HCEC 1CT (cell line): ENCODE measurements at regions not wholly inside any gene's neighbourhood (a gene's known extent, or its start where the extent isn't known, plus 50 kb on each side); places are given as distances from the start of the nearest gene placed in this dataset.

Experiments used
- DNase-seq: peaks from one replicate; pipeline ENCODE4 v3.0.0-alpha.2; 2017

DNA sequence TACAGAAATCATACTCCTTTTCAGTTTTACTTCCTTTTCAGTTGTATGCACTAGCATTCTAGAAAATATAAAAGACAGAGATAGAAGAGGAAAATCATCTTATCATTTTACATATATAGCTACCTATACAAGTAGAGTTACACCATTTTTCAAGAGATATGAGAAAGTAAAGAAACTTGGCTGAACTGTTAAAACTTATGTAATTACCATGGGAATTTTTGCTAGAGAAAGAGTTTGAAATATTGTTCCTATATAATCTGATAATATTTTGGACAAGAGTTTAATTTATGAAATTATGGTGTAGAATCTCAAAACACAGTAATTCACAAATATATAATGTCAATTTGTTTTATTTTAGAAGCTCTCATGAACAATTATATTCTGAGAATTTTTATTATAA is 180.8 kb downstream of the PLPPR4 start:
- no peak for DNase-seq

DNA sequence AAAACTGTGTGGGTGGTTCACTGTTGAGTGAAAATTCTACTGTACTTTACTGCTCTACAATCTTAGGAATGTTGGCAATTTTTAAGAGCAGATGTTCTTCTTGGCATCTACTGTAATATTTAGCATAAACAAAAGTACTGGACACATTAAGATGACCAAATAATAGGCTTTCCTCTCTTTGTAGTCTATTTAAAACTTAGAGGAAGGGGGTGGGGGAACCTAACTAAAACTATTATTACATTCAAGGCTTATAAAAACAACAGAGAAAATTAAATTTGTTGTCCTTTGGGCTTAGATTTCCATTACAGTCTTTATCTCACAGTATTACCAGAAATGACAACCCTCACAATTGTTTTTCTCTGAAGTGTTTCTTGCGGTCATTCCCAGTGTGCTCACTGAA is 181.2 kb downstream of the PLPPR4 start:
- peak; percentile 76 for DNase-seq

DNA sequence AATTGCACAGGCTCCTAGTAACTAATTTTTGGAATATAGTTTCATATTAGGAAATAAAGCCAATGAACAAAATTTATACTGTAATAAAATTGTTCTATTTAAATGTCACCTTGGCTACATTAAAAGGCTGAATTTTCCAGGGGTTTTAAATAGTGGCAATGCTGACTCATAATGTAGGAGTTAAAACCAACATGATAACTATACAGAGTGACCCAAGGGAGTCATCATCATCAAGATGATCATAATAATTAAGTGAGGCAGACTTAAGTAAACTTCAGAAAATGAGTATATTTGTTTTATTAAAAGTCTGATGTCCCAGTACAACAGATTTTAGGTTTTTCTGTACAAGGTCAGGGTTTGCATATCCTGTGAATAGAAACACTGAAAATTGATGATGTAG is 183.4 kb downstream of the PLPPR4 start:
- DNase-seq: no peak

DNA sequence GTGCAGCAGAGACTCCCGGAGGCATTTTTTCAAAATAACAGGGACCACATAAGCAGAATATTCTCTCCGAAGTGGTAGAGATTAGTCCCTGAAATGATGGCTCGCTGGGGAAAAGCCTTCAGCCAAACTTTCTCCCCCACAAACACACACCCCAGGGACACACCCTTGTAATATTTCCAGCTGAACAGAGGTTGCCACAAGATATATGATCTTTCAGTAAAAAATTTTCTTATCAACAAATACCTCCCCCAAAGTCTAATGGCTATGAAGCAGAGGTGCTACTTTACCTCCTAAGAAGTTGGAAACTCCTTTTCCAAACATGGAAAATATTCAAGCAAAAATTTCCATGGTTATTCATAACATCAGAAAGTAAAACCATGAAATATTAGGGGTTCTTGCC is 190.2 kb upstream of the PALMD start:
- no peak for DNase-seq

DNA sequence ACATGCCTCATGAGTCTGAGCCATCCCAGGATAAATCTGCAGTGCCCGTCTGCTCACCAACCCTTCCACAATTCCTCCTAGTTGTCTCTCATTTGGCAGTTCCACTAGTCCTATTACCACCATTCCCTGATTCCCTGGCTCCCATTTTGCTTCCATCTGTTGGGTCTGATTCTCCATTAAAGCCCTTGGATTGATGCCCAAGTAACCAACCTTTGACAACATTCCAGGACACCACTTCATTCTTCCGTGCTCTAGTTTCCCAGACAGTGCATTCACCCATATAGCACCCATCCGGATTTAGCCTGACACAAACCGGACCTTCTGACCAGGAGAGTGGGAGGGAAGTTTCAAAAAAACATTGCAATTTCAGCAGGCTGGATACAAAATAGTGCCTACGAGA is 189.4 kb upstream of the PALMD start:
- DNase-seq: peak; percentile 15

DNA sequence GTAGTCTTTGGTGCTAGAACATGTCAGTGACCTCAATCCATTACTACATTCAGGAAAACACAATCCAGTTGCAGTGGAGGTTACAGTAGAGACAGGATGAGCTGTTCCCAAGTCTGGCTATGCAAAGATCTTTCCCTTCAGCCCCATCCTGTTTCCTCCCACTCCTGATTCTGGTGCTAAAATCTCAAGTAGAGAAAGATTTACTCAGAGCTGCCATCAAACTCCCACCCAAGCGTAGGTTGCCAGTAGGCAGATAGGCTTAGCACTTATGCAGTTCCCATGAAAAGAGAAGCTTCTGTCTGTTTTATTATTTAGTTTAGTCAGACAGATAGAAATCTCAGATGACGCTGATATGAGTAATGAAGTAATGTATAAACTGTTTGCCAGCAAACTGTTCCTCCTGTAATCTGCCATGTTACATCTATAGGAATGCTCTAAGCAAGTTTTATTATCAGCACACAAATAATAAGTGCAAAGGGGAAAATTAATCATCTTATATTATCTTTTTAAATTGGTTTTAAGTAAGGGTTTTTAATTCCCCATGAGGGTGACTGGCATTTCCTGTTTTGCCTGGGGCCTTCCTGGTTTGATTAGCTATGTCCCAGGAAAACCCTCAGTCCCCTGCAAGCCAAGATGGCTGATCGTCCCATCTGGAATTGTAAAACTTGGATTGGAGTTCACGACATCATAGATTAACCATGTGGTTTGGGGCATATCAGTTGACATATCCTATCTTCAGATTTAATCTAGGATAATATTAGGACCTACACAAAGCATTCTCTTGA is 188.3 kb upstream of the PALMD start:
- DNase-seq: peak; percentile 89

DNA sequence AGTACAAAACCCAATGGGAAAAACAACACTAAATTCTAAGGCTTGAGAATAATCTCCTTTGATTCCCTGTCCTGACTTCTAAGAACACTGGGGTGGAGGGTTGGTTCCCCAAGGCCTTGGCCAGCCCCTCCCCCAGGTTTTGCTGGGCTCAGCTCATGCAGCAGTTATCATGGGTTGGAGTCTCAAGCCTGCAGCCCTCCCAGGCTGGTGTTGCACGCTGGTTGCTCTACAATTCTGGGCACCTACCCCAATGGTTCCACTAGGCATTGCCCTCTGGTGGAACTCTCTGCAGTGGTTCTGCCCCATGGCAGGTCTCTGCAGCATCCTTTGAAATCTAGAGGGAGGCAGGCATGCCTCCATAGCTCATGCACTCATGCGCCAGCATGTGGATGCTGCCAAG is 184.4 kb upstream of the PALMD start:
- DNase-seq: no peak

DNA sequence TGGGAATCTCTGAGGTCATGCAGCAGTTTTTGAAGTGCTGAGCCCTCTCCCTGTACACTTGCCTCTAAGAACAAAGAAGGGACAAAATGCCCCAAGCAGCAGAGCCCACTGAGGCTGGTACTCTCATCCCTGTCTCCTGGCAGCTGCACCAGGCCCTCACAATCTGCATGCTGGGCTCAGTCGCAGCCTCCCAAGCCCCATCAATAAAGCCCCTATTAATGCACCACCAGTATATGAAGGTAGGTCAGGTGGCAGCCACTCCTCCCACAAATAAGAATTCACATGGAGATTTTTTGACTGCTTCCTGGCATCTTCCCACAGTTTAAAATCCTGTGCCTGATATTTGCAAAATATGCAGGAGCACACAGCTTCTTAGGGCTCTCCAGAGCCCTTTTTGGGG is 181.2 kb upstream of the PALMD start:
- no peak for DNase-seq

DNA sequence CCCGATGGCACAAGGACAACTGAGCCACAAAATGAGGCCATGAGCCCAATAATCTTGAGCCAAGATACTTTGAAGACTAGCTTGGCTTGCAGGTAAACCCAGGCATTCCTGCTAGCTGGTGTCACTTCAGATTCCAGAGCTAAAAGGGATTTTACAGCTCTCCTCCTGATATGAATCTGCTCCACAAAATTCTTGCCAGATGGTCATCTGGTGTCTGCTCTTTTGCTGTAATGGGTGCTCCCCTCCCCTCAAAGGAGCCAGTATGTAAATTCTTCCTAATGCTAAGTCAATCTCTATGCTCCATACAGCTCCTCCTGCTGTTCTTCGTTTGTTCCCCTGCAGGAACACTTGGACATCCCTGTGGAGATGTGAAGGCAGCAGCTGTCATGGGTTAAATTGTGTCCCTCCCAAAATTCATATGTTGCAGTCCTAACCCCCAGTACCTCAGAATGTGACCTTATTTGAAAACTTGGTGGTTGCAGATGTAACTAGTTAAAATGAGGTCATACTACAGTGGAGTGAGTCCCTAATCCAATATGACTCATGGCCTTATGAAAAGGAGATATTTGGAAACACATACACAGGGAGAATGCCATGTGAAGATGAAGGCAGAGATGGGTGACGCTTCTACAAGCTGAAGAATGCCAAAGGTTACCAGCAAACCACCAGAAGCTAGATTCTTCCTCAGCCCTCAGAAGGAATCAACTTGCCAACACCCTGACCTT is 180.6 kb upstream of the PALMD start:
- peak; percentile 95 for DNase-seq

DNA sequence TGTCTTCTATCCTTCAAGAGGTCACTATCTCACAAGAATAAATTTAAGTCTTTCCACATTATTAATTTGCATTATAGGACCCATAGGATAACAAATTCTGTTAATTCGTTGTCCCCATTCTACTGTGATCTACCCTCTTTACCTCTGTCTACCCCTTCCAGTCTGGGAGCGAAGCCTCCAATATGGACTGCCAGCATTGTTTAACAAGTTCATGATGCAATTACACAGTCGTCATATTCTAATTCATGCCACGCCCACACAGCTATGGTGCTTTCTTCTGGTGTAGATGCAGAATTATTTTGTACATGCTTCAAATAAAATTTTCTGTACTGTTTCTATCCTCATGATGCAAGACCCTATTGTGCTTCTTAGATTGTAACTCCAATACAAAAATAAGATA is 178.3 kb upstream of the PALMD start:
- DNase-seq: no peak

DNA sequence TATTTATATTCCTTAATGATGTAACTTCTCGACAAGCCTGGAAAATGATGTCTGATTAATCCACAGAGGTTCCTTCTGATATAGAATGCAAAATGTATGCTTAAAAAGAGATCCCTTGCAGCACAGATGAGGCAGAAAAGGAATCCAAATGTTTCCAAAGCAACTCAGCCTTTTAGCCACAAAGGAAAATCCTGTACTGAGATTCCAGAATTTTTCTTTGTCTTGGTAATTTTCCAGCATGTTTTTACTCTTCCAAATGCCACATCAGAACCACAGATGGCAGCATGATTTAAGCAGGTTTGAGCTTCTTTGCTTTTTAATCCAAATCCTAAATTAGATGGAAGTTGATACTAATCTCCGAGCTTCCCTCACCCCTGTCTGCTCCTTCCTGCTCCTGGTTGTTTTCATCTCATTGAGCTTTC is 176.4 kb upstream of the PALMD start:
- no peak for DNase-seq

DNA sequence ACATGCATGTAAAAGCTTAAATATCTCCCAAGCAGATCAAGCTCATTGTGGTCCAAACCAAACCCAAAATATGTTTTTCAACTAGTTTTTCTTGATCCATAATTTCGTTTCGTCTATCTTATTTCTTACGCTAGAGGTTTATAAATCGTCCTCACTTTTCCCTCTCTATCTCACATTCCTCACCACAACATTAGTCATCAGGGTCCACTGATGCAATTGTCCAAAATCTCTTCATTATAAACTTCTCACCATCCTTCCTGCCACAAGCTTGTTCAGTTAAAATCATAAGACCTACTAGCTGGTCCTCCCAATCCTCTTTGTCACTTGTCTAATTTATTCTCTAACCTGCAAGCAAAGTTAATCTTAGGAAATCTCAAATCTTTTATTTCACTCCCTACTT is 173.0 kb upstream of the PALMD start:
- no peak for DNase-seq

DNA sequence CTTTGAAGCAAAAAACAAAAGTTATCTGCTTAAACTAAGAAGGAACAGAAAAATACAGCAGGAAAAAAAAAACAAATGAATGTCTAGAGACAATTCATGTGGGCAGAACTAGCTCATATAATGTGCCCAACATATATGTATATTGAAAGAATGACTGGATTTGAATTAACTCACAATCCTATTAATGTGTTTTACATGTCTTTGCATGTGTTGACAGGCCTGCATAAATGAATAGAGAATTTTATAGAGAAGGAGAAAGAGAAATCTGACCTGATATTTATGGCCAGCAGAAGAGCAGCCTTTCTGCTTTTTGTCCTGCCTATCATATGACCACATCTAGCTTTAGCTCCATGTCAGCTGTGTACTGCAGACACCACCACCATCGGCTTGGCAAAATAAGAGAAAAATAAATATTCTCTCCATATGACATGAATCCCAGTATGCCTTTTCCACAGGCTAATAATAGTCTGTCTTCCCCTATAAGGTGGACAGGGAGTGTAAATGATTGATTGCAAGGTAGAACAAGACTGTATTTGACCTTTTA is 171.5 kb upstream of the PALMD start:
- no peak for DNase-seq

DNA sequence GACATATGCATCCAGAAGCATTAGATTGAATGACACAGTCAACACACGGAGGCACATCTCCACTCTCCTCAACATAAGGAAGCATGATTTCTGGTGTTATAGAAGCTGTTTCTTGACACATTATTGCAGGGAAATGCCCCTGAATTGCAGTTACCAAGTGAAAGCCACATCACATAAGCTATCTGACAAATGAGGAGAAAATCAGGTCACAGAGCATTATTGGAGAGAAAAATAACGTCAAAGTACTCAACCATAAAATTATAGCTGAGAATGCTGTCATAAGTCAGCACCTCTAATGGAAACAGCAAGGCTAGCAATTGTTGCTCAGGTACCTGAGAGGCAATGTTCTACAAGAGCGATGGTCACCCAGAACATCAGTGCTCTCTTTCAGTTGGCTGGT is 169.9 kb upstream of the PALMD start:
- DNase-seq: no peak

DNA sequence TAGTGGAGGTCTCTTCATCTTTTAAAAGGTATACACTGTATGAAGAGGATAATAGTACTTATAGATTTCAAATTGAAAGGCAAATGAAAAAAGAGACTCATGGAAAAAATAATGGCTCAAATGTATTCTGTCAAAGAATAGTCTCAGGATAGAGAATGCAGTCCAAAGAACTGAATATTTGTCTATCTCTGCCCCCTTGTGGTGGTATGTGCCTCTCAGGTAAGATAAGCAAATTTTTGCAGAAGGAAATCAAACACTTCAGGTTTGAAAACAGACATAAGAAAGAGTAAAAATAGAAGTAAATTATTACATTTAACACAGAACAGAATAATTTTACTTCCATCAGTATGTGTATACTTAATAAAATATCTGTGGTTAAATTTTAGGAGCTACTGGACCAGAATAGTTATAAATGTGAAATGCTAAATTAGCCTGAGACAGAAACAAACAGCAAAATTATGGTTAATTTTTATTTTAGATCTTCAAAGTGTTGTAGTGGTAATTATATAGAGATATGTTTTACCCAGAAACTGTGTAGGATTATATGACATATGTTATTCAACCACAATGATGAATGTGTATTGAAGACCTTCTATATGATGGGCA is 164.4 kb upstream of the PALMD start:
- peak; percentile 57 for DNase-seq

DNA sequence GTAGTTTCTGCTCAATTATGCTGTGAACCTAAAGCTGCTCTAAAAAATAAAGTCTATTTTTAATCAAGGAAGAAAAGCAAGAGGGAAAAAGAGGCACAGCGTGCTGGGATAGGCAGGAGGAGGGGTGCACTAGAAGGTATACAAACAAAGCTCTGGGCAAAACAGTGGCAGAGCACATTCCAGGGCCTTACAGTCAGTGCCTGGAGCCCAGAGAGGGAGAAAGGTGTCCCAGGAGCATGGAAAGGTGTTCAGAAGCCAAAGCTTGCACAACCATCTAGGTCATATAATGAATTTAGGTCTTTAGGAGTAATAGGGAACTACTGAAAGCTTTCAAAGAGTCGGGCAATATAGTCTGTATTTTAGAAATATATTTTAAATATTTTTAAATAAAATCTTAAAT is 163.6 kb upstream of the PALMD start:
- DNase-seq: no peak

DNA sequence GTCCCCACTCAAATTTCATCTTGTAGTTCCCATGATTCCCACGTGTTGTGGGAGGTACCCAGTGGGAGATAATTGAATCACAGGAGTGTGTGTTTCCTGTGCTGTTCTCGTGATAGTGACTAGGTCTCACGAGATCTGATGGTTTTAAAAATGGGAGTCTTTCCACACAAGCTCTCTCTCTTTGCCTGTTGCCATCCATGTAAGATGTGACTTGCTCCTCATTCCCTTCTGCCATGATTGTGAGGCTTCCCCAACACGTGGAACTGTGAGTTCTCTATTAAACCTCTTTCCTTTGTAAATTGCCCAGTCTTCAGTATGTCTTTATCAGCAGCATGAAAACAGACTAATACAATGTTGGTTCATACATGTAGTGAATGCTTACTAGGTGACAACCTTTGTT is 163.2 kb upstream of the PALMD start:
- no peak for DNase-seq

DNA sequence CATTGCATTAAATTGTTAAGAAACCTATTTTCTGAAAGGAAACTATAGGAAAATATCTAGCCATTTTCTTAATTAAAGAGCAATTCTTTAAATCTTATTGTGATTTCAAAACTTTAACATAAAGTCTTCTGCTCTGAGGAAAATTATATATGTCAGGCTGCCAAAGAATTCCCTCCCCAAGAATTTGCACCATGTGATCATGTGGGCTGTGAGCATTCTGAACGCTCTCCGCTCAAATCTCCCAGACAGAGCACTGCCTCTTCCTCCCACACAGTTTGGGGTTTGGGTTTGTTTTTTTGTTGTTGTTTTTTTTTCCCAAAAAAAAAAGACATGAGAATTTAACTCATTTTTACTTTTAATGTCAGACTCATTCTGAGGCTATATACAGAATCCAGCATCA is 155.9 kb upstream of the PALMD start:
- no peak for DNase-seq

DNA sequence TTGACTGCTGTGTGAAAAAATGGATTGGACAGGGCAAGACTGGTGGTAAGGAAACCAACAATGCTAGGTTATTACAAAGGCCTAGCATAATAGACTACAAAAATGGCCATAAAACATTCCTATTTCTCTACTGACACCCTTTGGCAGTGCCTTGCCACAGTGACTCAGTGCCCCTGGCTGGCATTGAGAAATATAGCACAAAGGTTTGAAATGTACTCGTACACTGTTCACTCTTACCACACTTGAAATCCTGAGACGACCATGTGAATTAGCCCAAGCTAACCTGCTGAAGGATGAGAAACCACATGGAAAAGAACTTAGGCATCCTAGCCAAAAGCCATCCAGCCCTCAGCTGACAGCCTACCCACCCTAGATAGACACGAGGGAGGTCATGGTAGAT is 149.8 kb upstream of the PALMD start:
- DNase-seq: no peak

DNA sequence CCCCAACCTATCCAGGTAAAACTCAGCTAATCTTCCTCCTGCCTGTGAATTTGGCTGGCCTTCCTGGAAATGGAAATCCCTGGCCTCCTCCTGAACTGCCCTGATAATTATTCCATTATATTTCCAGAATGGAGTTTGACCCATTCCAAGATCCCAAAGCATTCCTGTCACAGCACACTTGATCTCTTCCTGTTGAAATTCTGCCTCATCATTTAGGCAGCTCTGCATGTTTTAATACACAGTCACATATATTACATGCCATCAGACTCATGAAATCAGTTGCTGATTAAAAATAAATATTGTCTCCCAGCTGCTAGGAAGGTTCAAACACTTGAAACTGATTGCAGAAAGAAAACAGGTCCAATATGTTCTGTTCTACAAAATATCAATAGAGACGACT is 148.2 kb upstream of the PALMD start:
- DNase-seq: peak; percentile 3

DNA sequence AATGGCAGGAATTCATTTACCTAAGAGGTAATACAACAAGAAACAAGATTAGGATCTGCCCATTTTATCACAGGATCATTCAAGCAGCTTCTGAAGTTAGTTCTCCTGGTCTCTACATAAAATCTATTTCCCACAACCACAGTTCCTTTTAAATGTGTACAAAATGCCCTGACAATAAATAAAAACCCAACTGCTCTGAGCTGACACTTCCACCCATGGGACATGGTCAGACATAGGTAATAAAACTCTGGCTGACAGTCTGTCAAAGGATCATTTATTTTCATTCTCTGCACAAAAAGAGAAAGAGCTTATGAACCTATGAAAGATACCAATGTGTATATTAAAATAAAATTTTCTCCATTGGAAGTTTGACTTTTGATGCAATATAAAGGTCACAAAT is 145.4 kb upstream of the PALMD start:
- no peak for DNase-seq

DNA sequence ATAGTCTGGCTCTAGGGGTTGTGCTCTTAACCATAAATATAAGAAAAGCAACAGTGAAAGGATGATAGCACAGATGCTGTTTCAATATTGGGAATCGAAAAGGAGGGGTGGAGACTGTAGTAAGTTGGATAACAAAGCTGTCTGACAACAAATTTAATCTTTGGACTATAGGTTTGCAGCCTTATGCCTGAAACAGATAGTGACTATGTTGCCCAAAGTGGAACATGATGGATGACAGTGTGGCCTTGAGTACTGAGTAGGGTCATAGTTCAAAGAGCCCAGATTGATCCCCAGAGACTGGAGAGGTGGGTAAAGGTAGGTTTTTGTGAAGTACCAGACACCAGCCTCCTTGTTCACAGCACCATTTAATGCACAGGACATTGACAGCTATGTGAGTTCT is 144.0 kb upstream of the PALMD start:
- no peak for DNase-seq

DNA sequence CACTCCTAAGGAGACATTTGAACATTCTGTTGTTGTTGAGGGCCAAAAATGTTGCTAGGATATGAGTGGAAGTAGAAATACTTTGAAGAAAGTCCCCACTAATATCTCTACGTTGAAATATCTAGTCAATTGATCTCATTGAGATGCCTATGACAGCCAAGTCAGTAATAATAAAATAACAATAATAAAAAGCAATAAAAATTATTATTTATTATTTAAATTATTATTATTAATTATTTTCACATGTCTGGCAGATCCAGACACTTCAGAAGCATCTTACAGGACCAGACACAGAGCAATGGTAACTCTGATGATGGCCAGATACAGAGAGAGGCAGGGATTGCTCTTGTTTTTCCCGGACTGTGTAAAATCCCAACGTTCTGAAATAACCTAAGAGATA is 143.5 kb upstream of the PALMD start:
- DNase-seq: no peak

DNA sequence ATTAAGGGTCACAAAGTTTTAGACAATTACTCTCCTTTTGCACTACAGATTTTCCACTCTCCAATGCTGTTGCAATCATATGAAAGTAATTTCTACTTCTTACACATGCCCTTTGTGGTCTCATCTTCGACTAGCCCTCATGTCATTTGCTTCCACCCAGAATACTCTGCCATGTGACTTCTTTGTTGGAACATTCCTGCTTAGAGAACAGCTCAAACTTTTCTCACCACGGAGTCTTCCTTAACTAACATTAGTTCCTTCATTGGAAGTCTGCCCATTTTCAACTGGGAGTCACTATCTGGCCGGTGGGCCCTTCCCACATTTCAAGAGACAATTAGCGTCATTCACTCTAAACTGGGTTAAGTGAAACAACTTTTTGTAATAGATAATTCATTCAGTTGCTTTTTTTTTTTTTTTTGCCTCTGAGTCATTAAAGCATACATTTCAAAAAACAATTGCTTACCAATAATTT is 142.6 kb upstream of the PALMD start:
- peak; percentile 12 for DNase-seq
